Endothelial cell of umbilical vein (primary cell): ENCODE measurements at regions not wholly inside any gene's neighbourhood (a gene's known extent, or its start where the extent isn't known, plus 50 kb on each side); places are given as distances from the start of the nearest gene placed in this dataset.

Source experiments
- BruUV-seq: library from RNA; stranded (reverse); fragments of 400-500 nt; replicated peaks from 2 replicates; lab custom pipeline; 2021; lab: Mats Ljungman, UMichigan
- CTCF ChIA-PET: fragments of 300-600, 350-600 bp; sonication (Branson Sonifier 250); formaldehyde crosslinking; loops from one replicate; lab custom pipeline; 2021; ENCODE audit warnings: antibody characterized with exemption, inconsistent platforms; lab: Charles Lee
- POLR2A ChIA-PET: fragments of 300-600, 350-600 bp; sonication (Branson Sonifier 250); formaldehyde crosslinking; loops from one replicate; lab custom pipeline; 2021; ENCODE audit warnings: antibody characterized with exemption, inconsistent platforms; lab: Charles Lee
- DNase-seq: peaks from one replicate; pipeline ENCODE4 v3.0.0-alpha.2; 2011; ENCODE audit warnings: low read depth, low spot score
- FAIRE-seq: peaks from 2 replicates; lab custom pipeline; 2011; peaks lifted over from hg19 to GRCh38; lab: Jason Lieb, UNC
- H2AFZ ChIP-seq: 2 replicates; pipeline ENCODE4 v1.6.0; 2012; ENCODE audit warnings: low read depth, low read length, control low read depth, inconsistent platforms
- H3K27ac ChIP-seq: 2 replicates; pipeline ENCODE4 v1.5.1; 2011; ENCODE audit warnings: low read depth, mild to moderate bottlenecking, control low read depth, low read length, moderate library complexity; ENCODE audit not compliant: insufficient read depth
- H3K27me3 ChIP-seq, 2 experiments: 2 replicates each; pipeline versions ENCODE4 v1.6.0 to v1.6.1; 2011; ENCODE audit warnings: low read length in 2 of 2, mixed read lengths in 1 of 2; ENCODE audit not compliant: control insufficient read depth in 2 of 2, insufficient read depth in 2 of 2
- H3K36me3 ChIP-seq, 2 experiments: 2 replicates in 1 of 2; 3 replicates in 1 of 2; pipeline ENCODE4 v1.5.1; 2011; ENCODE audit warnings: low read length in 2 of 2, mild to moderate bottlenecking in 1 of 2, moderate library complexity in 1 of 2; ENCODE audit not compliant: control insufficient read depth in 2 of 2, insufficient read depth in 2 of 2; ENCODE audit errors: extremely low read depth in 1 of 2
- H3K4me1 ChIP-seq: 3 replicates; pipeline ENCODE4 v1.5.1; 2011; ENCODE audit warnings: mild to moderate bottlenecking, low read length; ENCODE audit not compliant: control insufficient read depth, insufficient read depth; ENCODE audit errors: extremely low read depth
- H3K4me2 ChIP-seq: 2 replicates; pipeline ENCODE4 v1.6.1; 2011; ENCODE audit warnings: low read length, control low read depth, mixed read lengths; ENCODE audit not compliant: insufficient read depth
- H3K4me3 ChIP-seq, 3 experiments: fragments of 200-600 bp in 1 of 3; sonication (generic), shearing (Covaris generic) in 1 of 3; replicated peaks in 1 of 3; 2 replicates each; pipeline ENCODE4 v1.5.1; 2011 to 2016; ENCODE audit warnings: control low read depth in 3 of 3, low read length in 3 of 3, mild to moderate bottlenecking in 2 of 3, inconsistent platforms in 1 of 3, low read depth in 1 of 3, moderate library complexity in 1 of 3; ENCODE audit not compliant: insufficient read depth in 1 of 3
- H3K79me2 ChIP-seq: 2 replicates; pipeline ENCODE4 v1.6.0; 2012; ENCODE audit warnings: low read length, inconsistent platforms; ENCODE audit not compliant: control insufficient read depth, insufficient read depth
- H3K9ac ChIP-seq: replicated peaks from 2 replicates; pipeline ENCODE3; 2011; ENCODE audit warnings: low read length, control low read depth; ENCODE audit not compliant: insufficient read depth; ENCODE audit errors: extremely low read depth
- H3K9me1 ChIP-seq: replicated peaks from 3 replicates; pipeline ENCODE4 v1.6.0; 2011; ENCODE audit warnings: mild to moderate bottlenecking, low read length; ENCODE audit not compliant: control insufficient read depth, insufficient read depth; ENCODE audit errors: extremely low read depth
- H3K9me3 ChIP-seq: replicated peaks from 2 replicates; pipeline ENCODE4 v1.5.1; 2012; ENCODE audit warnings: low read length, inconsistent platforms; ENCODE audit not compliant: control insufficient read depth, insufficient read depth
- H4K20me1 ChIP-seq: replicated peaks from 2 replicates; pipeline ENCODE3; 2011; ENCODE audit warnings: mild to moderate bottlenecking, low read length; ENCODE audit not compliant: control insufficient read depth, insufficient read depth; ENCODE audit errors: extremely low read depth
- EZH2 ChIP-seq: IDR thresholded peaks from 2 replicates; pipeline ENCODE4 v1.6.1; 2012; ENCODE audit warnings: borderline replicate concordance, low read depth, mild to moderate bottlenecking, moderate library complexity, low read length, inconsistent platforms; ENCODE audit not compliant: severe bottlenecking
- FOS ChIP-seq: IDR thresholded peaks from 2 replicates; pipeline ENCODE4 v1.6.1; 2011; ENCODE audit warnings: mild to moderate bottlenecking, low read length, moderate library complexity, borderline replicate concordance; ENCODE audit not compliant: insufficient read depth
- GATA2 ChIP-seq: IDR thresholded peaks from 2 replicates; pipeline ENCODE4 v1.7.0; 2011; ENCODE audit warnings: low read depth, mild to moderate bottlenecking, moderate library complexity, mixed read lengths, low read length; ENCODE audit not compliant: insufficient read length, insufficient read depth
- JUN ChIP-seq: IDR thresholded peaks from 2 replicates; pipeline ENCODE4 v1.6.1; 2011; ENCODE audit warnings: borderline replicate concordance, low read depth; ENCODE audit not compliant: insufficient read length, insufficient read depth
- MYC ChIP-seq: IDR thresholded peaks from one replicate; pipeline ENCODE4 v1.6.1; 2011; ENCODE audit warnings: mild to moderate bottlenecking, low read depth, low read length
- POLR2A ChIP-seq: IDR thresholded peaks from 2 replicates; pipeline ENCODE4 v1.6.1; 2012; ENCODE audit warnings: low read depth, mild to moderate bottlenecking, control low read depth, low read length
- POLR2AphosphoS5 ChIP-seq: IDR thresholded peaks from 2 replicates; pipeline ENCODE4 v1.6.1; 2012; ENCODE audit warnings: low read depth, mild to moderate bottlenecking, control low read depth, low read length, moderate library complexity; ENCODE audit not compliant: insufficient read depth
- dilution Hi-C: fragments of 300-500 bp; cut with MboI; formaldehyde crosslinking; loops from one replicate; pipeline ENCODE4 v1.15.0; 2019; ENCODE audit warnings: low sequenced_read_pairs; ENCODE audit not compliant: extremely low pct_ligation_motif_present
- intact Hi-C: fragments of 100-400 bp; cut with micrococcal nuclease; formaldehyde crosslinking; loops from one replicate; pipeline ENCODE4 v1.10.0; 2022
- TF ChIP-seq, protein P1 (sequence below), 2 donors: IDR thresholded peaks; 1 replicate in 1 of 2; 2 replicates in 1 of 2; pipeline ENCODE4 v1.5.1; 2011; ENCODE audit warnings: low read length in 2 of 2, mild to moderate bottlenecking in 2 of 2, moderate library complexity in 2 of 2, control low read depth in 1 of 2, inconsistent platforms in 1 of 2, low read depth in 1 of 2; ENCODE audit not compliant: insufficient read depth in 1 of 2; ENCODE audit errors: extremely low read depth in 1 of 2
- TF ChIP-seq, protein P2 (sequence below): IDR thresholded peaks from 2 replicates; pipeline ENCODE4 v1.6.1; 2011; ENCODE audit not compliant: insufficient read depth, insufficient read length

- H3K27me3 ChIP-seq = no peaks in the 10 kb centered on the region
- dilution Hi-C loops (no loop called here), intact Hi-C loops (no loop called here)
- no TSS peak for BruUV-seq
- H3K36me3 ChIP-seq = no peaks in the 10 kb centered on the region
- no peak overlapping the region for H2AFZ ChIP-seq
- no peaks in the 10 kb centered on the region for H3K4me1 ChIP-seq
- no peak overlapping the region for H3K4me3 ChIP-seq
- H3K9me3 ChIP-seq = no peaks in the 10 kb centered on the region
- no peak overlapping the region for H3K4me2 ChIP-seq
- no peak overlapping the region for H3K9ac ChIP-seq
- no peak overlapping the region for H3K27ac ChIP-seq
- FAIRE-seq = no peak
- no peaks in the 10 kb centered on the region for H3K9me1 ChIP-seq
- no peaks in the 10 kb centered on the region for H4K20me1 ChIP-seq
- ChIA-PET CTCF (no interaction called here), POLR2A (no interaction called here)
- DNase-seq = no peak
- H3K79me2 ChIP-seq = no peaks in the 10 kb centered on the region
- TF ChIP-seq, protein P1, sequence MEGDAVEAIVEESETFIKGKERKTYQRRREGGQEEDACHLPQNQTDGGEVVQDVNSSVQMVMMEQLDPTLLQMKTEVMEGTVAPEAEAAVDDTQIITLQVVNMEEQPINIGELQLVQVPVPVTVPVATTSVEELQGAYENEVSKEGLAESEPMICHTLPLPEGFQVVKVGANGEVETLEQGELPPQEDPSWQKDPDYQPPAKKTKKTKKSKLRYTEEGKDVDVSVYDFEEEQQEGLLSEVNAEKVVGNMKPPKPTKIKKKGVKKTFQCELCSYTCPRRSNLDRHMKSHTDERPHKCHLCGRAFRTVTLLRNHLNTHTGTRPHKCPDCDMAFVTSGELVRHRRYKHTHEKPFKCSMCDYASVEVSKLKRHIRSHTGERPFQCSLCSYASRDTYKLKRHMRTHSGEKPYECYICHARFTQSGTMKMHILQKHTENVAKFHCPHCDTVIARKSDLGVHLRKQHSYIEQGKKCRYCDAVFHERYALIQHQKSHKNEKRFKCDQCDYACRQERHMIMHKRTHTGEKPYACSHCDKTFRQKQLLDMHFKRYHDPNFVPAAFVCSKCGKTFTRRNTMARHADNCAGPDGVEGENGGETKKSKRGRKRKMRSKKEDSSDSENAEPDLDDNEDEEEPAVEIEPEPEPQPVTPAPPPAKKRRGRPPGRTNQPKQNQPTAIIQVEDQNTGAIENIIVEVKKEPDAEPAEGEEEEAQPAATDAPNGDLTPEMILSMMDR (IDR thresholded peaks at IDR 0.05; ENCODE audit: extremely low read depth in 1 of 2, insufficient read depth in 1 of 2, low read depth in 1 of 2, low read length in 2 of 2) = peak in 1 of 2 donors; percentile 10
- TF ChIP-seq JUN = no peak
Observed at GRCh38 chr19:5271145-5271544, 69.5 kb downstream of the PTPRS start.

GRCh38 chr19:5269926-5270325 lies 70.7 kb downstream of the PTPRS start:
- intact Hi-C loops (no loop called here), dilution Hi-C loops (no loop called here)
- DNase-seq (no peak), FAIRE-seq (no peak)
- CTCF ChIA-PET = no interaction called here
- Histone ChIP-seq H4K20me1 (no peaks in the 10 kb centered on the region), H3K36me3 (no peaks in the 10 kb centered on the region), H3K4me1 (no peaks in the 10 kb centered on the region), H3K9ac (no peak overlapping the region), H3K4me3 (no peak overlapping the region), H3K79me2 (no peaks in the 10 kb centered on the region), H3K4me2 (no peak overlapping the region), H2AFZ (no peak overlapping the region), H3K9me3 (no peaks in the 10 kb centered on the region), H3K27ac (no peak overlapping the region), H3K9me1 (no peaks in the 10 kb centered on the region), H3K27me3 (no peaks in the 10 kb centered on the region)
- TF ChIP-seq MYC = no peak
- TF ChIP-seq POLR2A = no peak
- no peak for TF ChIP-seq JUN
- no peak for TF ChIP-seq POLR2AphosphoS5
- TF ChIP-seq, protein P1 (IDR thresholded peaks at IDR 0.05; ENCODE audit: extremely low read depth in 1 of 2, insufficient read depth in 1 of 2, low read depth in 1 of 2, low read length in 2 of 2) = no peak
- TF ChIP-seq, protein P2, sequence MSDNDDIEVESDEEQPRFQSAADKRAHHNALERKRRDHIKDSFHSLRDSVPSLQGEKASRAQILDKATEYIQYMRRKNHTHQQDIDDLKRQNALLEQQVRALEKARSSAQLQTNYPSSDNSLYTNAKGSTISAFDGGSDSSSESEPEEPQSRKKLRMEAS = no peak
- TF ChIP-seq GATA2 = no peak
- TF ChIP-seq FOS = no peak
- no peak for TF ChIP-seq EZH2
- BruUV-seq = no TSS peak
- POLR2A ChIA-PET = no interaction called here
